ENCODE measurements at regions not wholly inside any gene's neighbourhood (a gene's known extent, or its start where the extent isn't known, plus 50 kb on each side); places are given as distances from the start of the nearest gene placed in this dataset.

- DNase-seq (ENCODE audit: low spot score): no peak
These were observed 273.1 kb upstream of the ALCAM start for GRCh38 chr3:105093371-105094252.

GRCh38 chr3:105094588-105094987 lies 272.1 kb upstream of the ALCAM start:
- no peak for TF ChIP-seq CTCF (IDR thresholded peaks at IDR 0.05; ENCODE audit: extremely low read depth, missing control alignments)
- no peak for DNase-seq (ENCODE audit: low spot score)

More at GRCh38 chr3:105093371-105094252, 273.1 kb upstream of the ALCAM start:
- TF ChIP-seq CTCF (IDR thresholded peaks at IDR 0.05; ENCODE audit: extremely low read depth, missing control alignments): no peak

- no peak for TF ChIP-seq CTCF (IDR thresholded peaks at IDR 0.05; ENCODE audit: extremely low read depth, missing control alignments)
- no peak for DNase-seq (ENCODE audit: low spot score)
These were observed 270.6 kb upstream of the ALCAM start for GRCh38 chr3:105096071-105096470.

GRCh38 chr3:105101603-105102002 lies 265.1 kb upstream of the ALCAM start:
- TF ChIP-seq CTCF (IDR thresholded peaks at IDR 0.05; ENCODE audit: extremely low read depth, missing control alignments): no peak
- DNase-seq (ENCODE audit: low spot score): no peak

GRCh38 chr3:105103139-105103538 lies 263.6 kb upstream of the ALCAM start:
- no peak for TF ChIP-seq CTCF (IDR thresholded peaks at IDR 0.05; ENCODE audit: extremely low read depth, missing control alignments)
- DNase-seq (ENCODE audit: low spot score): no peak

- no peak for TF ChIP-seq CTCF (IDR thresholded peaks at IDR 0.05; ENCODE audit: extremely low read depth, missing control alignments)
- no peak for DNase-seq (ENCODE audit: low spot score)
These were observed 257.9 kb upstream of the ALCAM start for GRCh38 chr3:105108823-105109222.

GRCh38 chr3:105118905-105119304 lies 247.8 kb upstream of the ALCAM start:
- DNase-seq (ENCODE audit: low spot score): no peak
- TF ChIP-seq CTCF (IDR thresholded peaks at IDR 0.05; ENCODE audit: extremely low read depth, missing control alignments): no peak

Measured in GM20000 (cell line).